ENCODE measurements at regions not wholly inside any gene's neighbourhood (a gene's known extent, or its start where the extent isn't known, plus 50 kb on each side); places are given as distances from the start of the nearest gene placed in this dataset.
"Not testable (repeated sequence)": the region's sequence is repeated elsewhere in the genome, so short reads cannot be mapped to it uniquely, and the experiment has no call there.

GRCh38 chr15:95032156-95032555, 800.8 kb downstream of the MCTP2 start:
- H3K9ac ChIP-seq (ENCODE audit: low read depth in 1 of 2, low read length in 2 of 2) = no peak overlapping the region
- H3K27ac ChIP-seq (ENCODE audit: low read depth, low read length) = no peak overlapping the region
- H3K9me3 ChIP-seq (ENCODE audit: control insufficient read depth in 1 of 2, low read length in 2 of 2) = no peaks in the 10 kb centered on the region
- no peaks in the 10 kb centered on the region for H3K27me3 ChIP-seq (ENCODE audit: control insufficient read depth in 1 of 2, insufficient read depth in 2 of 2, low read length in 2 of 2)
- H3K36me3 ChIP-seq (ENCODE audit: control insufficient read depth in 1 of 2, insufficient read depth in 2 of 2, low read length in 2 of 2) = no peaks in the 10 kb centered on the region
- H3K4me1 ChIP-seq (ENCODE audit: control insufficient read depth in 1 of 2, insufficient read depth in 2 of 2, low read length in 2 of 2) = no peaks in the 10 kb centered on the region
- H3K4me3 ChIP-seq (ENCODE audit: low read depth in 1 of 2, low read length in 2 of 2) = no peak overlapping the region

- Histone ChIP-seq H3K9me3 (ENCODE audit: control insufficient read depth in 1 of 2, low read length in 2 of 2) (peaks cover 0 to 3% of the 10 kb centered on the region in 2 donors), H3K27me3 (ENCODE audit: control insufficient read depth in 1 of 2, insufficient read depth in 2 of 2, low read length in 2 of 2) (no peaks in the 10 kb centered on the region), H3K36me3 (ENCODE audit: control insufficient read depth in 1 of 2, insufficient read depth in 2 of 2, low read length in 2 of 2) (no peaks in the 10 kb centered on the region), H3K27ac (ENCODE audit: low read depth, low read length) (no peak overlapping the region), H3K4me1 (ENCODE audit: control insufficient read depth in 1 of 2, insufficient read depth in 2 of 2, low read length in 2 of 2) (no peaks in the 10 kb centered on the region), H3K9ac (ENCODE audit: low read depth in 1 of 2, low read length in 2 of 2) (no peak overlapping the region), H3K4me3 (ENCODE audit: low read depth in 1 of 2, low read length in 2 of 2) (no peak overlapping the region)
Measured at GRCh38 chr15:95035106-95035505, 803.7 kb downstream of the MCTP2 start.

- no peaks in the 10 kb centered on the region for H3K4me1 ChIP-seq (ENCODE audit: control insufficient read depth in 1 of 2, insufficient read depth in 2 of 2, low read length in 2 of 2)
- no peaks in the 10 kb centered on the region for H3K36me3 ChIP-seq (ENCODE audit: control insufficient read depth in 1 of 2, insufficient read depth in 2 of 2, low read length in 2 of 2)
- no peaks in the 10 kb centered on the region for H3K27me3 ChIP-seq (ENCODE audit: control insufficient read depth in 1 of 2, insufficient read depth in 2 of 2, low read length in 2 of 2)
- no peak overlapping the region for H3K9ac ChIP-seq (ENCODE audit: low read depth in 1 of 2, low read length in 2 of 2)
- no peak overlapping the region for H3K27ac ChIP-seq (ENCODE audit: low read depth, low read length)
- H3K4me3 ChIP-seq (ENCODE audit: low read depth in 1 of 2, low read length in 2 of 2) = no peak overlapping the region
- peaks cover 0 to 3% of the 10 kb centered on the region in 2 donors for H3K9me3 ChIP-seq (ENCODE audit: control insufficient read depth in 1 of 2, low read length in 2 of 2)
Measured at GRCh38 chr15:95041297-95041696, 809.9 kb downstream of the MCTP2 start.

- not testable (repeated sequence) for H3K9me3 ChIP-seq (ENCODE audit: control insufficient read depth in 1 of 2, low read length in 2 of 2); H3K27me3 ChIP-seq (ENCODE audit: control insufficient read depth in 1 of 2, insufficient read depth in 2 of 2, low read length in 2 of 2); H3K9ac ChIP-seq (ENCODE audit: low read depth in 1 of 2, low read length in 2 of 2); H3K27ac ChIP-seq (ENCODE audit: low read depth, low read length); H3K4me1 ChIP-seq (ENCODE audit: control insufficient read depth in 1 of 2, insufficient read depth in 2 of 2, low read length in 2 of 2); H3K4me3 ChIP-seq (ENCODE audit: low read depth in 1 of 2, low read length in 2 of 2); H3K36me3 ChIP-seq (ENCODE audit: control insufficient read depth in 1 of 2, insufficient read depth in 2 of 2, low read length in 2 of 2)
Measured at GRCh38 chr15:95043236-95043932, 812.0 kb downstream of the MCTP2 start.

- H3K4me3 ChIP-seq (ENCODE audit: low read depth in 1 of 2, low read length in 2 of 2) = no peak overlapping the region
- no peaks in the 10 kb centered on the region for H3K4me1 ChIP-seq (ENCODE audit: control insufficient read depth in 1 of 2, insufficient read depth in 2 of 2, low read length in 2 of 2)
- peaks cover 9 to 10% of the 10 kb centered on the region in 2 donors for H3K9me3 ChIP-seq (ENCODE audit: control insufficient read depth in 1 of 2, low read length in 2 of 2)
- no peak overlapping the region for H3K27ac ChIP-seq (ENCODE audit: low read depth, low read length)
- no peaks in the 10 kb centered on the region for H3K27me3 ChIP-seq (ENCODE audit: control insufficient read depth in 1 of 2, insufficient read depth in 2 of 2, low read length in 2 of 2)
- H3K9ac ChIP-seq (ENCODE audit: low read depth in 1 of 2, low read length in 2 of 2) = no peak overlapping the region
- no peaks in the 10 kb centered on the region for H3K36me3 ChIP-seq (ENCODE audit: control insufficient read depth in 1 of 2, insufficient read depth in 2 of 2, low read length in 2 of 2)
Measured at GRCh38 chr15:95043933-95044313, 812.6 kb downstream of the MCTP2 start.

- Histone ChIP-seq H3K36me3 (ENCODE audit: control insufficient read depth in 1 of 2, insufficient read depth in 2 of 2, low read length in 2 of 2) (no peaks in the 10 kb centered on the region), H3K4me1 (ENCODE audit: control insufficient read depth in 1 of 2, insufficient read depth in 2 of 2, low read length in 2 of 2) (no peaks in the 10 kb centered on the region), H3K27ac (ENCODE audit: low read depth, low read length) (no peak overlapping the region), H3K9ac (ENCODE audit: low read depth in 1 of 2, low read length in 2 of 2) (no peak overlapping the region), H3K27me3 (ENCODE audit: control insufficient read depth in 1 of 2, insufficient read depth in 2 of 2, low read length in 2 of 2) (no peaks in the 10 kb centered on the region), H3K9me3 (ENCODE audit: control insufficient read depth in 1 of 2, low read length in 2 of 2) (peaks cover 9 to 10% of the 10 kb centered on the region in 2 donors), H3K4me3 (ENCODE audit: low read depth in 1 of 2, low read length in 2 of 2) (no peak overlapping the region)
Measured at GRCh38 chr15:95044745-95045417, 813.5 kb downstream of the MCTP2 start.

GRCh38 chr15:95051861-95052260, 820.5 kb downstream of the MCTP2 start:
- no peak overlapping the region for H3K9ac ChIP-seq (ENCODE audit: low read depth in 1 of 2, low read length in 2 of 2)
- no peak overlapping the region for H3K4me3 ChIP-seq (ENCODE audit: low read depth in 1 of 2, low read length in 2 of 2)
- no peaks in the 10 kb centered on the region for H3K27me3 ChIP-seq (ENCODE audit: control insufficient read depth in 1 of 2, insufficient read depth in 2 of 2, low read length in 2 of 2)
- H3K27ac ChIP-seq (ENCODE audit: low read depth, low read length) = no peak overlapping the region
- no peaks in the 10 kb centered on the region for H3K4me1 ChIP-seq (ENCODE audit: control insufficient read depth in 1 of 2, insufficient read depth in 2 of 2, low read length in 2 of 2)
- no peaks in the 10 kb centered on the region for H3K36me3 ChIP-seq (ENCODE audit: control insufficient read depth in 1 of 2, insufficient read depth in 2 of 2, low read length in 2 of 2)
- peaks cover 7 to 13% of the 10 kb centered on the region in 2 donors for H3K9me3 ChIP-seq (ENCODE audit: control insufficient read depth in 1 of 2, low read length in 2 of 2)

GRCh38 chr15:95059346-95059905, 828.1 kb downstream of the MCTP2 start:
- Histone ChIP-seq H3K4me3 (ENCODE audit: low read depth in 1 of 2, low read length in 2 of 2) (no peak overlapping the region), H3K27me3 (ENCODE audit: control insufficient read depth in 1 of 2, insufficient read depth in 2 of 2, low read length in 2 of 2) (no peaks in the 10 kb centered on the region), H3K36me3 (ENCODE audit: control insufficient read depth in 1 of 2, insufficient read depth in 2 of 2, low read length in 2 of 2) (no peaks in the 10 kb centered on the region), H3K9me3 (ENCODE audit: control insufficient read depth in 1 of 2, low read length in 2 of 2) (peaks cover 8 to 18% of the 10 kb centered on the region in 2 donors), H3K27ac (ENCODE audit: low read depth, low read length) (no peak overlapping the region), H3K9ac (ENCODE audit: low read depth in 1 of 2, low read length in 2 of 2) (no peak overlapping the region), H3K4me1 (ENCODE audit: control insufficient read depth in 1 of 2, insufficient read depth in 2 of 2, low read length in 2 of 2) (no peaks in the 10 kb centered on the region)

- no peak overlapping the region for H3K9ac ChIP-seq (ENCODE audit: low read depth in 1 of 2, low read length in 2 of 2)
- no peaks in the 10 kb centered on the region for H3K4me1 ChIP-seq (ENCODE audit: control insufficient read depth in 1 of 2, insufficient read depth in 2 of 2, low read length in 2 of 2)
- H3K36me3 ChIP-seq (ENCODE audit: control insufficient read depth in 1 of 2, insufficient read depth in 2 of 2, low read length in 2 of 2) = no peaks in the 10 kb centered on the region
- no peaks in the 10 kb centered on the region for H3K27me3 ChIP-seq (ENCODE audit: control insufficient read depth in 1 of 2, insufficient read depth in 2 of 2, low read length in 2 of 2)
- H3K9me3 ChIP-seq (ENCODE audit: control insufficient read depth in 1 of 2, low read length in 2 of 2) = peaks cover 0 to 2% of the 10 kb centered on the region in 2 donors
- H3K4me3 ChIP-seq (ENCODE audit: low read depth in 1 of 2, low read length in 2 of 2) = no peak overlapping the region
- no peak overlapping the region for H3K27ac ChIP-seq (ENCODE audit: low read depth, low read length)
Measured at GRCh38 chr15:95068701-95069521, 837.5 kb downstream of the MCTP2 start.

Data from duodenal mucosa (tissue), 2 donors.